ENCODE measurements at regions not wholly inside any gene's neighbourhood (a gene's known extent, or its start where the extent isn't known, plus 50 kb on each side); places are given as distances from the start of the nearest gene placed in this dataset.

GRCh38 chr9:85213650-85214607 is 527.8 kb downstream of the AGTPBP1 start:
- TF ChIP-seq USF2 (IDR thresholded peaks at IDR 0.05; ENCODE audit: low read depth, low read length) (no peak), MAZ (IDR thresholded peaks at IDR 0.05; ENCODE audit: borderline replicate concordance, low read depth, low read length) (no peak), CEBPB (IDR thresholded peaks at IDR 0.05; ENCODE audit: low read depth, low read length) (no peak), BHLHE40 (IDR thresholded peaks at IDR 0.05; ENCODE audit: low read depth, low read length) (no peak), POLR2A (IDR thresholded peaks at IDR 0.05; ENCODE audit: low read depth, low read length) (no peak), SMC3 (IDR thresholded peaks at IDR 0.05; ENCODE audit: low read depth, low read length) (no peak), RFX5 (IDR thresholded peaks at IDR 0.05; ENCODE audit: low read depth, low read length) (no peak), ELK1 (IDR thresholded peaks at IDR 0.05; ENCODE audit: borderline replicate concordance, low read depth, low read length) (no peak), RCOR1 (IDR thresholded peaks at IDR 0.05; ENCODE audit: insufficient replicate concordance, low read length) (no peak), FOS (IDR thresholded peaks at IDR 0.05; ENCODE audit: low read depth, low read length) (no peak), RAD21 (IDR thresholded peaks at IDR 0.05; ENCODE audit: low read length) (no peak)
- TF ChIP-seq, protein P1, sequence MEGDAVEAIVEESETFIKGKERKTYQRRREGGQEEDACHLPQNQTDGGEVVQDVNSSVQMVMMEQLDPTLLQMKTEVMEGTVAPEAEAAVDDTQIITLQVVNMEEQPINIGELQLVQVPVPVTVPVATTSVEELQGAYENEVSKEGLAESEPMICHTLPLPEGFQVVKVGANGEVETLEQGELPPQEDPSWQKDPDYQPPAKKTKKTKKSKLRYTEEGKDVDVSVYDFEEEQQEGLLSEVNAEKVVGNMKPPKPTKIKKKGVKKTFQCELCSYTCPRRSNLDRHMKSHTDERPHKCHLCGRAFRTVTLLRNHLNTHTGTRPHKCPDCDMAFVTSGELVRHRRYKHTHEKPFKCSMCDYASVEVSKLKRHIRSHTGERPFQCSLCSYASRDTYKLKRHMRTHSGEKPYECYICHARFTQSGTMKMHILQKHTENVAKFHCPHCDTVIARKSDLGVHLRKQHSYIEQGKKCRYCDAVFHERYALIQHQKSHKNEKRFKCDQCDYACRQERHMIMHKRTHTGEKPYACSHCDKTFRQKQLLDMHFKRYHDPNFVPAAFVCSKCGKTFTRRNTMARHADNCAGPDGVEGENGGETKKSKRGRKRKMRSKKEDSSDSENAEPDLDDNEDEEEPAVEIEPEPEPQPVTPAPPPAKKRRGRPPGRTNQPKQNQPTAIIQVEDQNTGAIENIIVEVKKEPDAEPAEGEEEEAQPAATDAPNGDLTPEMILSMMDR (conservative IDR thresholded peaks at IDR 0.05; ENCODE audit: low read depth, low read length) = no peak
